GM19452 (cell line): ENCODE measurements at regions not wholly inside any gene's neighbourhood (a gene's known extent, or its start where the extent isn't known, plus 50 kb on each side); places are given as distances from the start of the nearest gene placed in this dataset.

Experiments used
- ATAC-seq: cut with Tn5 transposase; IDR thresholded peaks from one replicate; pipeline ENCODE4 v1.9.1; 2021; ENCODE audit not compliant: unreplicated experiment

- no peak for ATAC-seq
Measured at GRCh38 chr5:1707467-1707866, 92.2 kb downstream of the MRPL36 start.

GRCh38 chr5:1706428-1706827 is 93.2 kb downstream of the MRPL36 start:
- ATAC-seq = no peak

- no peak for ATAC-seq
Measured at GRCh38 chr5:1706021-1706420, 93.6 kb downstream of the MRPL36 start.

- no peak for ATAC-seq
Measured at GRCh38 chr5:1704676-1705075, 95.0 kb downstream of the MRPL36 start.

- ATAC-seq = no peak
Measured at GRCh38 chr5:1704266-1704665, 95.4 kb downstream of the MRPL36 start.

DNA sequence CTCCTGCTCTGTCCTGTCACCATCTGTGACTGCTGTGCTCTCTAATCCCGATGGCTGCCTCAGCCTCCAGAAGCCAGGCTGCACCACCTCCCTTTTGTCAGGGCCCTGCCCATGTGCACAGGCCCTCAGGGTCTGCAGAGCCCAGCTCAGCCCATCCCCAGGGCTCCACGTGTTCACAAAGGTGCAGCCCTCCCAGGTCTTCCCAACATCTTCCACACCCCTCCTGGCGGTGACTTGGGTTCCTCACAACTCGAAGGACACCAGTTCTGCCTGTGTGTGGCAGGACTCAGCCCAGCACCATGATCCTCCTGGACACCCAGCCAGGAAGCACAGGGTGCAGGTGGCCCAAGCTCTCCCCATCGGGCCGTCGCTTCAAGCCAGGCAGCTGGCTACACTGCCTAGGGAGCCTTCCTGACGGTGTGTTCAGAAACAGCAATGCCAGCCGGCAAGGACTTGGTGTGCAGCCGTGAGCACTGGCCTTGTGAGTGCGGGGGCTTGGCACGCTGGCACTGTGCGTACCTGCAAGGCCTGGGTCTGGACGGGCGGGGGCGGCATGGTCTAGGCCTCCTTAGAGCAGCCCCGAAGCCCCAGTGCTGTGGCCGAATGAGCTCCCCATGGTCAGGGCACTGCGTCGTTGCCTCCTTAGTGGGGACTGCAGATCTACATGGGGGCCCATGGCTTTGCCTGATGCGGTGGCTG is 96.1 kb downstream of the MRPL36 start:
- no peak for ATAC-seq

DNA sequence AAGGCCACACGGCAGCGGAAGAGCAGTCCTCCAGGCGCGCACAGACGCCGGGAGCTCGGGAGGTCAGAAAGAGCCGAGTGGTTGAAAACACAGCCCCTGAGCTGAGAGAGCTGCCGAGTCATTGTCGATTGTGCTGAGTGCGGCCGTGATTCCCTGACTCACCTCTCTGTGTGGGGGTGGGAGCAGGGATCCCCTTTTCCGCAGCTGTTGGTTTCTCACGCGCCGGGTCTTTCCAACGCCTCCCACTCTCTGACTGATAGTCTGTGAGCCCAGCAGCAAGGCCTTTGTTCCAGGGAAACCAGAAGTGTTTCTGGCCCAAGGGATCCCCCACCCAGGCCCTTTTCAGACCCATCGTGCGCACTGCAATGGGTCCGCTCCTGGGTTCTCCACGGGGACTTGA is 97.3 kb downstream of the MRPL36 start:
- ATAC-seq = no peak

DNA sequence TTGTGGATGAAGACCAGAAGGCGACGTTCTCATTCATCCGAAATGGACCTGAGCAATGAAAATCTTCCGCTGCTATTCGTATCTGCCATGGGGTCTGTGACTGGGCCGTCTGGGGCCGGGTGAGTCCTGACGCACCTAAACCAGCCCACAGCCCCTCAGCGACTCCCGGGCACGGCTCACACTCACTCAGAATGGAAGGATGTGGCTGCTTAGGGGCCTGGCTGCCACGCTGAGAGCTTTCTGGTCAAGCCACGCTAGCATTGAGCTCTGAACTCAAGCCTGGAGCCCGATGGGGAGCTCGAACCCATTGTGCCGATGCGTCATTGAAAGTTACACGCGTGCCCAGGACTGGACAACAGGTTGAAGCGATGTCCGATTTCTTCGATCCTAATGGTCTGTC is 97.8 kb downstream of the MRPL36 start:
- no peak for ATAC-seq

GRCh38 chr5:1701216-1701864 is 98.3 kb downstream of the MRPL36 start:
- no peak for ATAC-seq

GRCh38 chr5:1699394-1699793 is 100.2 kb downstream of the MRPL36 start:
- ATAC-seq = no peak

GRCh38 chr5:1698589-1699316 is 100.9 kb downstream of the MRPL36 start:
- no peak for ATAC-seq

DNA sequence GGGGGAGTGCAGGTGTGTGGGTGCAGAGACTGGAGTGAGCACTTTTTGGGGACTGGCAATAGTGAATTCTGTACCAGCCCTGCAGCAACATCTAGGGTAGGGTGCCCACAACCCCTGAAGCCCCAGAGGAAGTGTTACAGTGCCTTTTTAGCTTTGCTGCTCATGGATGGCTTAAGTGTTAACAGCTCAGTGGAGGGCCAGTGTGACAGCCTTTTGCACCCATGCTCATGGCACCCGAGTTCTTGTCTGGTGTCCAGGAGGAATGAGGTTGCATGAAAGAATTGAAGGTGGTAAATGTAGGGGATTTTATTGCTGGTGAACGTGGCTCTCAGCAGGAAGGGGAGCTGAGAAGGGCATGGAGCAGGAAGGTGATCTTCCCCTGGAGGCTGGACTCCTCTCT is 107.3 kb downstream of the MRPL36 start:
- ATAC-seq = no peak

DNA sequence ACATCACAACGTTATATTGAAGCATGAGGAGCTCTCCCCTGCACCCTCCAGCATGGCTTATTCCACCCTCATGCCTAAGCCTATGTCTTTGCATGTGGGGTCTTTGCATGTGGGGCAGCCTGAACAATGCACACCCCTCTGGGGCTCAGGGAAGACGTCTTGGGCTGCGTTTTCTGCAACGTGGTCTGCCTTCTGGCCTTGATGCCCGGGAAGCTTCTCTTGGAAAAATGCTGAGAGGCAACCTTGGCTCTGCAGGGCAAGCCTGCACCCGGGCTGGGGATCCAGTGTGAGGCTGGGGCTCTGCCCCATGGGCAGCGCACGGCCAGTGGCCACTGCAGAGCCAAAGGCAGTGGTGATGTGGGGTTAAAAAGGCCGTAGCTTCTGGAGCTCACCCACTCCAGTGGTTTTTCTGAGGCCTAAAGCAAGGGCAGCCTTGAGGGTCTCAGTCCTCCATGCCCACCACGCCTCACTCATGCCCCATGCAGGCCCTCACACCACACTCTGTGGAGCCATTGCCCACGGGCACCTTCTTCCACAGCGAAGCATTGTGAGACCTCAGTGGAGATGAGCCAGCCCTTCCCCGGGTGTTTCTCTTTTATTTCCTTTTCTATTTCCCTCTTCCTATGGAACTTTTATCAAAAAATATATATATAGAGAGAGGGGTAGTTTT is 112.2 kb downstream of the MRPL36 start:
- ATAC-seq = no peak

DNA sequence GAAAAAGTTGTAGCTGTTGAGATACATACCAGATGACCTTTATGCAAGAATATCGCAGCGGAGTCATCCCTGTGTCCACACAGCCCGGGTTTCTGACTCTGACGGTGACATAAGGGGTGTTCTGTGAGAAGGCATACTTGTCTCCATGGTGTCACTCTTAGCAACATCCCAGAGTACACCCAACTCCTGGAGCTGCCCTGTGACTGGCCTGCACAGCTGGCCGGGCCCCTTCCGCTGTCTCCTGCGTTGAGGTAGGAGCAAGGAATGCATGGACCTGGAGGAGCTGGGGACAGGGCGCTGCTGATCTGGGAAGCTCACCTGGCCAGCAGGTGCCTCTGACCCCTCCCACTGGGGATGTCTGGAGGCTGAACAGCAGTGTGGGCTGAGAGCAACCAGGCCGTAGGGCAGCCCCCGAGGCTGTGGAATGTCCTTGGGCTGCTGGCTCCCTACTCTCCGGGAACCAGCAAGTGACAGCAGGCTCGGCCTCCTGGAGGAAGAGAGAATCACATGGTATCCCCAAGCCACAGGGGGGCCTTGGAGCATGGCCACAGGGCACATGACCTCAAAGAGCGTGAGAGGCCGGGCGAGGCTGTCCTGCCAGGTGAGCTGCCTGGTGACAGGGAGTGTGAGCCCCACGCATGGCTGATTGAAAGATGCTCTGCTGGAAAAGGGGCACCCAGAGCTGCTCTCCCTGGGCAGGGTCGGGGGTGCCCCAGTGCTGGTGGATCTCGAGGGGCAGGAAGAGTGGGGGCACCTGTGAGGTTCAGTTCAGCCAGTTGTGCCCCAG is 113.4 kb downstream of the MRPL36 start:
- no peak for ATAC-seq

DNA sequence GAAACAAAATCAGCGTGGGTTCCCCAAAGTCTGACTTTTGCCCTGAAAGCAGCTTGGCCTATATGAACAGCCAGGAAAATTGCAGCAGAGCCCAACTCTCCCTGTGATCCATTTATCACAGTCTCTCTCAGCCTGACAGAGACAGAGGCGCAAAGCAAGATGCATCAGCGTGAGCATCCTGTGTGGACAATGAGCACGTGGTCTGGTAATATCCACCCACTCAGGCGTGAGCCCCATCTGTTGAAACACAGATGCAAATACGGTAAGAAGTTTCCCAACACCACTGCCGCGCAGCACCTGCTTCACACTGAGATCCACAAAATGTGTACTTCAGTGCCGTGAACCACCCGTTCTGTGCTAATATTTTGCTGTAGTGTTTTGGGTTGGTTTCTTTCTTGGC is 114.6 kb downstream of the MRPL36 start:
- ATAC-seq = no peak

GRCh38 chr5:1681955-1682354 is 117.7 kb downstream of the MRPL36 start:
- ATAC-seq = no peak

DNA sequence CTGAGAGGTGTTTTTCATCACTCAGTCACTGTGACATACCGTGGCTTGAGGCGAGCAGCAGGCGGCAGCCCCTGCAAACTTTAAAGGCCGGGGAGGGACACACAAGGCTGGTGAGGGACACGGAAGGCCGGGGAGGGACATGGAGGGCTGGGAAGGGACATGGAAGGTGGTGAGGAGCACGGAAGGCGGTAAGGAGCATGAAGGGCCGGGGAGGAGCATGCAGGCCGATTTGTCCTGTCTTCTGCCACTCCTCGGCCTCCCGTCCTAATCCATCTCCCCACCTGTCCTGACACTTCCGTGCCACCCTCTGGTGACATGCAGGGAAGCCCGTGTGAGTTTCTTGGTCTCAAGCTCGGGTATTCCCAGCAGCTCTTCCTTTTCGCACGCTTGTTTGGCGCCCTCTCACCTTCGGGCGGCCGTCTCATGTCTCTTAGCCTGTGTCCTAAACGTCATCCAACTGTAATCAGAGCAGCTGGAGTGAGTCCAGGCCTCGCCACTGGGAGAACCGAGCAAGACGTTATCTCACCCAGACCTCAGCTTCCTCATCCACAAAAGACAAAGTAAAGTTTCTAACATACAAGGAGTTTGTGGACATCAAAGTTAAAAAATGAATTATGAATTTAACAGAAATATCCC is 126.5 kb downstream of the MRPL36 start:
- no peak for ATAC-seq

GRCh38 chr5:1672396-1672795 is 127.2 kb downstream of the MRPL36 start:
- no peak for ATAC-seq

GRCh38 chr5:1671351-1671750 is 128.3 kb downstream of the MRPL36 start:
- no peak for ATAC-seq

DNA sequence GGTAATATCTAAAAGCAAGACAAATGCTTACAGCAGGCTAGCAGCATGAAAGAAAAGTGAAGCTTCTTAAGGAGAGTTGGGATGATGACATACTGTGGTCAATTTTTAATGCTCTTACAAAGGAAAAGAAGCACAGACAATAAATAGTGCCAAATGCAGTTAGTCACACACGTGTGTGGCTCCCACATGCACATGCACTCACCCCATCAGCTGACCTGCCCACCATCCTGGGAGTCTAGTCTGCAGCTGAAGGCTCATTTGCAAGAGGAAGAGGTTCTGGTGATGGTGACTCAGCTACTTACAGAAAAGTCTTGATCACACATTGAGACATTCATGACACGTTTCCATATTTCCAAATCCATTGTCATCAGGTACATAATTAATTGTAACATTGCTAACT is 129.3 kb downstream of the MRPL36 start:
- no peak for ATAC-seq
